PC-3 (cell line): ENCODE measurements at regions not wholly inside any gene's neighbourhood (a gene's known extent, or its start where the extent isn't known, plus 50 kb on each side); places are given as distances from the start of the nearest gene placed in this dataset.

Experiments
- ATAC-seq: fragments of 200-7000 bp; cut with Tn5 transposase; 2 replicates; pipeline ENCODE4 v1.9.1; 2020; ENCODE audit warnings: mild to moderate bottlenecking, moderate library complexity
- BruUV-seq: library from RNA; stranded (reverse); fragments of 400-500 nt; replicated peaks from 2 replicates; lab custom pipeline; 2021; lab: Mats Ljungman, UMichigan
- CTCF ChIA-PET: fragments of 300-600 bp; sonication (Branson Sonifier 250); formaldehyde crosslinking; loops from one replicate; lab custom pipeline; 2022; ENCODE audit warnings: antibody characterized with exemption; lab: Charles Lee
- POLR2A ChIA-PET: fragments of 300-600 bp; sonication (Branson Sonifier 250); formaldehyde crosslinking; loops from one replicate; lab custom pipeline; 2022; ENCODE audit warnings: antibody characterized with exemption; ENCODE audit not compliant: unreplicated experiment; lab: Charles Lee
- DNase-seq: peaks from one replicate; pipeline ENCODE4 v3.0.0-alpha.2; 2015
- H2AFZ ChIP-seq: fragments of 300-600 bp; sonication (generic); 2 replicates; pipeline ENCODE4 v1.6.0; 2016; ENCODE audit warnings: antibody characterized with exemption, low read length
- H3F3A ChIP-seq: fragments of 300-600 bp; sonication (generic); one replicate; pipeline ENCODE4 v1.6.0; 2017; ENCODE audit warnings: antibody characterized with exemption, low read length, control low read depth, mild to moderate bottlenecking; ENCODE audit not compliant: unreplicated experiment
- H3K27ac ChIP-seq: fragments of 300-600 bp; sonication (generic); 2 replicates; pipeline ENCODE4 v1.5.1; 2016; ENCODE audit warnings: mild to moderate bottlenecking, low read length
- H3K27me3 ChIP-seq: fragments of 300-600 bp; sonication (generic); 2 replicates; pipeline ENCODE4 v1.6.1; 2016; ENCODE audit warnings: low read length, mixed read lengths
- H3K36me3 ChIP-seq: fragments of 300-600 bp; sonication (generic); 2 replicates; pipeline ENCODE4 v1.6.1; 2016; ENCODE audit warnings: low read depth, mixed run types, low read length, mixed read lengths
- H3K4me1 ChIP-seq: fragments of 300-600 bp; sonication (generic); 2 replicates; pipeline ENCODE4 v1.5.1; 2016; ENCODE audit warnings: low read length; ENCODE audit not compliant: insufficient read depth
- H3K4me2 ChIP-seq: fragments of 300-600 bp; sonication (generic); 2 replicates; pipeline ENCODE4 v1.6.0; 2016; ENCODE audit warnings: low read length
- H3K4me3 ChIP-seq: fragments of 300-600 bp; sonication (generic); 2 replicates; pipeline ENCODE4 v1.5.1; 2016; ENCODE audit warnings: mild to moderate bottlenecking, low read length, mixed read lengths
- H3K79me2 ChIP-seq: fragments of 300-600 bp; sonication (generic); 2 replicates; pipeline ENCODE4 v1.6.1; 2017; ENCODE audit warnings: low read length, mixed read lengths
- H3K9ac ChIP-seq: fragments of 300-600 bp; sonication (generic); 2 replicates; pipeline ENCODE4 v1.6.0; 2016; ENCODE audit warnings: mild to moderate bottlenecking, low read length
- H3K9me2 ChIP-seq: fragments of 300-600 bp; sonication (generic); replicated peaks from 2 replicates; pipeline ENCODE4 v1.6.1; 2016; ENCODE audit warnings: mixed run types, low read length, mixed read lengths
- H3K9me3 ChIP-seq: fragments of 300-600 bp; sonication (generic); 2 replicates; pipeline ENCODE4 v1.6.1; 2016; ENCODE audit warnings: low read length, mixed read lengths
- H4K20me1 ChIP-seq: fragments of 300-600 bp; sonication (generic); 2 replicates; pipeline ENCODE4 v1.6.1; 2016; ENCODE audit warnings: low read length, mixed read lengths
- CTCF ChIP-seq: fragments of 300-600 bp; sonication (generic); conservative IDR thresholded peaks from 2 replicates; pipeline ENCODE4 v1.5.1; 2017; ENCODE audit warnings: antibody characterized with exemption, low read depth, mild to moderate bottlenecking, low read length
- EZH2 ChIP-seq: fragments of 300-600 bp; sonication (generic); IDR thresholded peaks from one replicate; pipeline ENCODE4 v1.6.1; 2017; ENCODE audit warnings: antibody characterized with exemption, mild to moderate bottlenecking, low read length; ENCODE audit not compliant: unreplicated experiment
- EZH2phosphoT487 ChIP-seq: fragments of 300-600 bp; sonication (generic); IDR thresholded peaks from 2 replicates; pipeline ENCODE4 v1.6.1; 2018; ENCODE audit warnings: mild to moderate bottlenecking, antibody characterized with exemption, low read length, borderline replicate concordance
- intact Hi-C: fragments of 100-400 bp; cut with micrococcal nuclease; formaldehyde crosslinking; loops from 2 replicates; pipeline ENCODE4 v1.9.0; 2023

GRCh38 chr18:68234676-68235075 is 480.2 kb downstream of the TMX3 start:
- Histone ChIP-seq H3K79me2 (no peaks in the 10 kb centered on the region), H3K4me1 (peaks cover 10% of the 10 kb centered on the region; the same call in 1 of the 2 replicates), H3K4me2 (no peak overlapping the region), H3K27me3 (no peaks in the 10 kb centered on the region), H3K27ac (no peak overlapping the region), H3K4me3 (no peak overlapping the region), H3K9ac (no peak overlapping the region), H3K9me3 (no peaks in the 10 kb centered on the region), H2AFZ (no peak overlapping the region), H4K20me1 (no peaks in the 10 kb centered on the region), H3K36me3 (no peaks in the 10 kb centered on the region), H3F3A (no peaks in the 10 kb centered on the region), H3K9me2 (0 out of 2 replicates have a peak, but pooled peaks cover 3% of the 10 kb centered on the region)
- no TSS peak for BruUV-seq
- TF ChIP-seq EZH2 (no peak), CTCF (no peak), EZH2phosphoT487 (no peak)
- POLR2A ChIA-PET, result no interaction called here
- ATAC-seq (peak; percentile 37), DNase-seq (peak; percentile 73)
- CTCF ChIA-PET, result no interaction called here
- intact Hi-C loops, result no loop called here

GRCh38 chr18:68234131-68234530 is 480.8 kb downstream of the TMX3 start:
- no peaks in the 10 kb centered on the region for H3K9me3 ChIP-seq
- no peak overlapping the region for H3K9ac ChIP-seq
- no peak overlapping the region for H2AFZ ChIP-seq
- CTCF ChIA-PET, result no interaction called here
- H4K20me1 ChIP-seq, result no peaks in the 10 kb centered on the region
- H3K79me2 ChIP-seq, result no peaks in the 10 kb centered on the region
- ATAC-seq (no peak), DNase-seq (no peak)
- no peaks in the 10 kb centered on the region for H3K27me3 ChIP-seq
- intact Hi-C loops, result no loop called here
- H3K4me3 ChIP-seq, result no peak overlapping the region
- no TSS peak for BruUV-seq
- no peak for TF ChIP-seq CTCF
- no peak for TF ChIP-seq EZH2
- TF ChIP-seq EZH2phosphoT487, result no peak
- H3K4me1 ChIP-seq, result peaks cover 15% of the 10 kb centered on the region; the same call in 1 of the 2 replicates
- H3F3A ChIP-seq, result no peaks in the 10 kb centered on the region
- no peaks in the 10 kb centered on the region for H3K36me3 ChIP-seq
- H3K27ac ChIP-seq, result no peak overlapping the region
- H3K9me2 ChIP-seq, result 0 out of 2 replicates have a peak, but pooled peaks cover 3% of the 10 kb centered on the region
- no peak overlapping the region for H3K4me2 ChIP-seq
- POLR2A ChIA-PET, result no interaction called here

GRCh38 chr18:68233018-68233417 is 481.9 kb downstream of the TMX3 start:
- Histone ChIP-seq H3K4me1 (peaks cover 16% of the 10 kb centered on the region; the same call in 1 of the 2 replicates), H3K27ac (no peak overlapping the region), H3K9me2 (0 out of 2 replicates have a peak, but pooled peaks cover 3% of the 10 kb centered on the region), H3F3A (no peaks in the 10 kb centered on the region), H2AFZ (no peak overlapping the region), H3K9me3 (no peaks in the 10 kb centered on the region), H3K4me3 (no peak overlapping the region), H3K79me2 (no peaks in the 10 kb centered on the region), H3K4me2 (no peak overlapping the region), H4K20me1 (no peaks in the 10 kb centered on the region), H3K36me3 (no peaks in the 10 kb centered on the region), H3K9ac (no peak overlapping the region), H3K27me3 (no peaks in the 10 kb centered on the region)
- ATAC-seq (no peak), DNase-seq (no peak)
- ChIA-PET CTCF (no interaction called here), POLR2A (no interaction called here)
- intact Hi-C loops, result no loop called here
- BruUV-seq, result no TSS peak
- TF ChIP-seq EZH2 (no peak), CTCF (no peak), EZH2phosphoT487 (no peak)
